Upper lobe of right lung (tissue), 1 donor: ENCODE measurements at regions not wholly inside any gene's neighbourhood (a gene's known extent, or its start where the extent isn't known, plus 50 kb on each side); places are given as distances from the start of the nearest gene placed in this dataset.

Experiments used
- ATAC-seq: fragments of 200-7000 bp; cut with Tn5 transposase; one replicate; pipeline ENCODE4 v1.9.1; 2020; ENCODE audit warnings: mild to moderate bottlenecking, moderate library complexity
- DNase-seq: peaks from one replicate; pipeline ENCODE4 v3.0.0-alpha.2; 2020
- H3K27ac ChIP-seq: fragments of 200-600 bp; one replicate; pipeline ENCODE4 v1.8.0; 2022
- H3K27me3 ChIP-seq: fragments of 200-600 bp; one replicate; pipeline ENCODE4 v1.8.0; 2022; ENCODE audit warnings: mild to moderate bottlenecking
- H3K36me3 ChIP-seq: fragments of 200-600 bp; one replicate; pipeline ENCODE4 v1.8.0; 2022
- H3K4me1 ChIP-seq: fragments of 200-600 bp; one replicate; pipeline ENCODE4 v1.8.0; 2022
- H3K4me3 ChIP-seq: fragments of 200-600 bp; one replicate; pipeline ENCODE4 v1.8.0; 2022; ENCODE audit warnings: mild to moderate bottlenecking
- H3K9me3 ChIP-seq: fragments of 200-600 bp; one replicate; pipeline ENCODE4 v1.8.0; 2022
- CTCF ChIP-seq: fragments of 200-600 bp; IDR thresholded peaks from one replicate; pipeline ENCODE4 v1.8.0; 2022; ENCODE audit warnings: antibody characterized with exemption
- intact Hi-C: fragments of 100-400 bp; cut with DNase I; formaldehyde crosslinking; loops from one replicate; pipeline ENCODE4 v1.11.0; 2022
- donor health status: DM: no; HTN: yes; CAD: no; lungs with severe emphysema.

- H3K4me3 ChIP-seq = no peak overlapping the region
- intact Hi-C loops = no loop called here
- no peaks in the 10 kb centered on the region for H3K4me1 ChIP-seq
- no peak for TF ChIP-seq CTCF
- no peaks in the 10 kb centered on the region for H3K9me3 ChIP-seq
- no peak for ATAC-seq
- H3K27me3 ChIP-seq = no peaks in the 10 kb centered on the region
- no peak for DNase-seq
- no peaks in the 10 kb centered on the region for H3K36me3 ChIP-seq
- H3K27ac ChIP-seq = no peak overlapping the region
Observed at GRCh38 chr6:76275746-76276145, 203.3 kb upstream of the IMPG1 start.

- no peaks in the 10 kb centered on the region for H3K27me3 ChIP-seq
- intact Hi-C loops = no loop called here
Observed at GRCh38 chr6:76264468-76264867, 192.0 kb upstream of the IMPG1 start.

GRCh38 chr6:76262240-76262639, 189.8 kb upstream of the IMPG1 start:
- DNase-seq = no peak

More at GRCh38 chr6:76264468-76264867, 192.0 kb upstream of the IMPG1 start:
- no peak overlapping the region for H3K4me3 ChIP-seq
- no peak for TF ChIP-seq CTCF
- H3K4me1 ChIP-seq = no peaks in the 10 kb centered on the region
- DNase-seq = no peak
- no peak for ATAC-seq
- H3K27ac ChIP-seq = no peak overlapping the region
- H3K36me3 ChIP-seq = no peaks in the 10 kb centered on the region
- peaks cover 4% of the 10 kb centered on the region for H3K9me3 ChIP-seq

GRCh38 chr6:76250666-76251065, 178.2 kb upstream of the IMPG1 start:
- H3K27me3 ChIP-seq = no peaks in the 10 kb centered on the region
- no peaks in the 10 kb centered on the region for H3K4me1 ChIP-seq
- no peaks in the 10 kb centered on the region for H3K9me3 ChIP-seq
- DNase-seq (no peak), ATAC-seq (no peak)
- no peak for TF ChIP-seq CTCF
- intact Hi-C loops = no loop called here
- H3K27ac ChIP-seq = no peak overlapping the region
- H3K4me3 ChIP-seq = no peak overlapping the region
- H3K36me3 ChIP-seq = no peaks in the 10 kb centered on the region

More at GRCh38 chr6:76262240-76262639, 189.8 kb upstream of the IMPG1 start:
- H3K27me3 ChIP-seq = no peaks in the 10 kb centered on the region
- H3K9me3 ChIP-seq = peaks cover 4% of the 10 kb centered on the region
- no peak for TF ChIP-seq CTCF
- no peak for ATAC-seq
- intact Hi-C loops = no loop called here
- no peaks in the 10 kb centered on the region for H3K4me1 ChIP-seq
- no peak overlapping the region for H3K4me3 ChIP-seq
- H3K27ac ChIP-seq = no peak overlapping the region
- H3K36me3 ChIP-seq = no peaks in the 10 kb centered on the region

GRCh38 chr6:76247527-76247926, 175.1 kb upstream of the IMPG1 start:
- DNase-seq (no peak), ATAC-seq (no peak)
- H3K36me3 ChIP-seq = no peaks in the 10 kb centered on the region
- no peak for TF ChIP-seq CTCF
- H3K4me3 ChIP-seq = no peak overlapping the region
- no peak overlapping the region for H3K27ac ChIP-seq
- H3K27me3 ChIP-seq = no peaks in the 10 kb centered on the region
- H3K4me1 ChIP-seq = no peaks in the 10 kb centered on the region
- intact Hi-C loops = no loop called here
- H3K9me3 ChIP-seq = no peaks in the 10 kb centered on the region

GRCh38 chr6:76240092-76240491, 167.6 kb upstream of the IMPG1 start:
- H3K9me3 ChIP-seq = peaks cover 5% of the 10 kb centered on the region
- H3K27me3 ChIP-seq = no peaks in the 10 kb centered on the region
- ATAC-seq (no peak), DNase-seq (no peak)
- H3K36me3 ChIP-seq = no peaks in the 10 kb centered on the region
- intact Hi-C loops = no loop called here
- no peak overlapping the region for H3K4me3 ChIP-seq
- H3K4me1 ChIP-seq = no peaks in the 10 kb centered on the region
- H3K27ac ChIP-seq = no peak overlapping the region
- TF ChIP-seq CTCF = no peak
